GOT3 (cell line): ENCODE measurements at regions not wholly inside any gene's neighbourhood (a gene's known extent, or its start where the extent isn't known, plus 50 kb on each side); places are given as distances from the start of the nearest gene placed in this dataset.

Experiments
- DNase-seq: peaks from one replicate; lab custom pipeline; 2025; ENCODE audit warnings: mixed read lengths; lab: John Stamatoyannopoulos, UW

- no peak for DNase-seq
These were observed 374.7 kb downstream of the ALG10 start for GRCh38 chr12:34396861-34397590.

- DNase-seq: no peak
These were observed 375.5 kb downstream of the ALG10 start for GRCh38 chr12:34397591-34398365.

- DNase-seq: no peak
These were observed 376.0 kb downstream of the ALG10 start for GRCh38 chr12:34398366-34398705.

GRCh38 chr12:34398706-34399630, 376.7 kb downstream of the ALG10 start:
- no peak for DNase-seq

GRCh38 chr12:34399631-34400410, 377.5 kb downstream of the ALG10 start:
- no peak for DNase-seq

- DNase-seq: no peak
These were observed 378.1 kb downstream of the ALG10 start for GRCh38 chr12:34400411-34400881.

- no peak for DNase-seq
These were observed 378.8 kb downstream of the ALG10 start for GRCh38 chr12:34400986-34401658.

GRCh38 chr12:34401659-34402227, 379.4 kb downstream of the ALG10 start:
- no peak for DNase-seq

- no peak for DNase-seq
These were observed 380.1 kb downstream of the ALG10 start for GRCh38 chr12:34402228-34402898.

GRCh38 chr12:34402899-34403705, 380.8 kb downstream of the ALG10 start:
- no peak for DNase-seq

GRCh38 chr12:34403706-34404376, 381.5 kb downstream of the ALG10 start:
- no peak for DNase-seq

GRCh38 chr12:34404377-34405285, 382.3 kb downstream of the ALG10 start:
- no peak for DNase-seq

- DNase-seq: no peak
These were observed 383.3 kb downstream of the ALG10 start for GRCh38 chr12:34405286-34406227.

- DNase-seq: no peak
These were observed 384.1 kb downstream of the ALG10 start for GRCh38 chr12:34406228-34406995.

- no peak for DNase-seq
These were observed 384.7 kb downstream of the ALG10 start for GRCh38 chr12:34406996-34407300.

GRCh38 chr12:34407813-34408212, 385.5 kb downstream of the ALG10 start:
- DNase-seq: no peak
